GM10266 (cell line): ENCODE measurements at regions not wholly inside any gene's neighbourhood (a gene's known extent, or its start where the extent isn't known, plus 50 kb on each side); places are given as distances from the start of the nearest gene placed in this dataset.

Experiments
- DNase-seq: peaks from one replicate; pipeline ENCODE4 v3.0.0; 2012; ENCODE audit errors: extremely low spot score
- TF ChIP-seq, protein P1 (sequence below): IDR thresholded peaks from 2 replicates; pipeline ENCODE4 v1.5.1; 2012; ENCODE audit warnings: mild to moderate bottlenecking, low read depth; ENCODE audit not compliant: control insufficient read depth, insufficient read depth; ENCODE audit errors: missing control alignments

DNA sequence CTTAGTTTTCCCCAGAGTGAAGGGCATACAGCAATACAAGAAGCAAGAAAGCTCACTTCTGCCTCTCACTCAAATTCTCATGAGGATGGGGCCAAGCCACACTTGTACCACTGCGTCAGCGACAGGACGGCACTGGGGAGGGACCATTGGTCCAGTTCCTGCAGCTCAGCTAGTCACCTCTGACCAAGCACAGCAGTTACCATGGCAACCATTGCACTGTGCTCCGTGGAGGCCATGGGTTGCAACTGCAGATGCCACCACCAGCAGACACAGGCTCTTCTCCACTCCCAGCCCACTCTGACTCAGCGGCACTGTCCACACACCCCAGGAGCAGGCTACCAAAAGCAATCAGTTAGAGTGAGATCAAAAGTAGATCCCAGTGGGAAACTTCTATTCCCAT lies 441.1 kb upstream of the ARID1B start:
- TF ChIP-seq, protein P1, sequence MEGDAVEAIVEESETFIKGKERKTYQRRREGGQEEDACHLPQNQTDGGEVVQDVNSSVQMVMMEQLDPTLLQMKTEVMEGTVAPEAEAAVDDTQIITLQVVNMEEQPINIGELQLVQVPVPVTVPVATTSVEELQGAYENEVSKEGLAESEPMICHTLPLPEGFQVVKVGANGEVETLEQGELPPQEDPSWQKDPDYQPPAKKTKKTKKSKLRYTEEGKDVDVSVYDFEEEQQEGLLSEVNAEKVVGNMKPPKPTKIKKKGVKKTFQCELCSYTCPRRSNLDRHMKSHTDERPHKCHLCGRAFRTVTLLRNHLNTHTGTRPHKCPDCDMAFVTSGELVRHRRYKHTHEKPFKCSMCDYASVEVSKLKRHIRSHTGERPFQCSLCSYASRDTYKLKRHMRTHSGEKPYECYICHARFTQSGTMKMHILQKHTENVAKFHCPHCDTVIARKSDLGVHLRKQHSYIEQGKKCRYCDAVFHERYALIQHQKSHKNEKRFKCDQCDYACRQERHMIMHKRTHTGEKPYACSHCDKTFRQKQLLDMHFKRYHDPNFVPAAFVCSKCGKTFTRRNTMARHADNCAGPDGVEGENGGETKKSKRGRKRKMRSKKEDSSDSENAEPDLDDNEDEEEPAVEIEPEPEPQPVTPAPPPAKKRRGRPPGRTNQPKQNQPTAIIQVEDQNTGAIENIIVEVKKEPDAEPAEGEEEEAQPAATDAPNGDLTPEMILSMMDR: no peak
- DNase-seq: no peak

- no peak for DNase-seq
- TF ChIP-seq, protein P1: no peak
Measured at GRCh38 chr6:156334966-156335365, 442.2 kb upstream of the ARID1B start.

- TF ChIP-seq, protein P1: no peak
- no peak for DNase-seq
Measured at GRCh38 chr6:156319707-156320106, 457.5 kb upstream of the ARID1B start.

DNA sequence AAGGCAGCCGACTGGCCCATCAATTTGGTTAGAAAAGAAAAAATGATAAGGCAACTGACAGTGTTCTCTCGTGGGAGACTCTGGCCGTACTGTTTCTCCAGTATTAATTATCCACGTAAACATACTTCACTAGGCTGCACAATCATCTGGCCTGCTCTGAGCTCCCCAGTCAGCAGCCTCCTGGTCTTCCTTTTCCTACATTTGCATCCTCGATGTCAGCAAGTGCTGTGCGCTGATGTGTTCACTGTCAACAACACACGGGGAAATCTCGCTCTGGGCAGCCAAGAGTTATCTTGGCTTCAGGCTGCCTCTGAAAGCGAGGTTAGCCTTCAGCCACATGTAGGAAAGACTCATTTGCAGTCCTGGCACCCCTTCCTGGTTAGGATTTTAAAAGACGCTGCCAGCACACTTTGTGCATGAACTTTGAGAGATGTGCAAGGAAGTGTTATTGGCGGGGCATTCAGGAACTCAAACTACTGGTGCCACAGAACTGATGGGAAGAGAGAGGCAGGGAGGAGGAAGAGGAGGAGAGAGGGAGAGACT lies 460.5 kb upstream of the ARID1B start:
- TF ChIP-seq, protein P1: no peak
- DNase-seq: no peak

- no peak for DNase-seq
- TF ChIP-seq, protein P1: no peak
Measured at GRCh38 chr6:156315146-156315545, 462.0 kb upstream of the ARID1B start.

DNA sequence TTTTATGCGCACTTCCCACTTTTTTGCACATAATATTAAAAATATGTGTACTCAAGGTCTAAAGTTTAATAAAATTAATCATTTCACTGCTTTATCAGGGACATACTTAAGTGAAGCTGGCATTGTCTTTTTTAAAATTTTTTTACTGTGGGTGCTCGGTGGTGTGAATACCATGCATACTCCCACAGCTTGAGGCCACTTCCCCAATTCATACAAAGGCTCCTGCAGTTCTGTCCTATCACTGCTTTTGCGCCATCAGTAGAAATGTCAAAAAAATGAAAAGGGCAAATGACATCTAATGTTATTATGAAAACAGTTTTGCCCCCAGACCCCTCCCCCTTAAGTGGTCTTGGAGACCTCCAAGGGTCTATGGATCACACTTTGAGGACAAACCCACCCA lies 464.1 kb upstream of the ARID1B start:
- TF ChIP-seq, protein P1: no peak
- no peak for DNase-seq

DNA sequence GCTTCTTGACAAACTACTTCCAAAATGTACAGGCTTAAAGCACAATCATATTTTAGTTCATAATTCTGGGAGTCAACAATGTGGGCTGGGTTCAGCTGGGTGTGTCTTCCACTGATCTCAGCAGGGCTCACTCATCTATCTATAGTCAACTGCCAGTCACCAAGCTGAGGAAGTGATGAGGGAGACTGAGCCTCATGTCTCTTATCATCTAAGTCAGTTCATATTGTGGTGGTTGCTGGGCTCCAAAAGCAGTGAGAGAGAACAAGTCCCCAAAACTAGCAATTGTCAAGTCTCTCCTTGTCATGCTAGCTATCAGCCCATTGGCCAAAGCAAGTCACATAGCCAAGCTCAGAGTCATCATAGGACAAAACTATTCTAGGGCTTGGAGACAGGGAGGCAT lies 465.9 kb upstream of the ARID1B start:
- no peak for DNase-seq
- TF ChIP-seq, protein P1: no peak
